ENCODE measurements at regions not wholly inside any gene's neighbourhood (a gene's known extent, or its start where the extent isn't known, plus 50 kb on each side); places are given as distances from the start of the nearest gene placed in this dataset.

DNA sequence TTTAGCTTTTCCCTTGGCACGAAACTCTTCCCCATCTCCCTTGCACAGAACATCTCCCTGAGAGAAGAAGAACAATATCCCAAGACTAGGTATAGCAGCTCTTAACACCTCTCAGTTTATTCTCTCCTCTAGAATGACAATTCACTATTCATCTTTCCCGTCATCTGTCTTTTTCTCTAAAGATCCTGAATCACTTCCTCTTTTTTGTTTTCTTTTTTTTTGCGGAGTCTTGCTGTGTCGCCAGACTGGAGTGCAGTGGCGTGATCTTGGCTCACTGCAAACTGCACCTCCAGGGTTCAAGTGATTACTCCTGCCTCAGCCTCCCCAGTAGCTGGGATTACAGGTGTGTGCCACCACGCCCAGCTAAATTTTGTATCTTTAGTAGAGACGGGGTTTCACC lies 574.4 kb upstream of the MAP3K7 start:
- Histone ChIP-seq H2AFZ (ENCODE audit: control insufficient read depth, low read length) (no peak overlapping the region), H3K79me2 (ENCODE audit: control insufficient read depth, insufficient read depth, low read length) (no peaks in the 10 kb centered on the region), H3K4me3 (ENCODE audit: control insufficient read depth in 2 of 3, extremely low read depth in 1 of 3, insufficient read depth in 2 of 3, low read depth in 1 of 3, low read length in 3 of 3) (no peak overlapping the region), H3K27me3 (ENCODE audit: control insufficient read depth, extremely low read depth, insufficient read depth, low read length) (no peaks in the 10 kb centered on the region), H3K4me2 (ENCODE audit: control insufficient read depth, extremely low read depth, insufficient read depth, low read depth, low read length) (no peak overlapping the region), H4K20me1 (ENCODE audit: control insufficient read depth, extremely low read depth, insufficient read depth, low read length) (no peaks in the 10 kb centered on the region), H3K9ac (ENCODE audit: control insufficient read depth, extremely low read depth, insufficient read depth, low read length) (no peak overlapping the region), H3K27ac (ENCODE audit: control insufficient read depth, insufficient read depth, low read length) (no peak overlapping the region), H3K36me3 (ENCODE audit: control insufficient read depth in 2 of 2, extremely low read depth in 1 of 2, insufficient read depth in 2 of 2, low read length in 2 of 2) (no peaks in the 10 kb centered on the region), H3K9me3 (ENCODE audit: control insufficient read depth, low read depth, low read length) (no peaks in the 10 kb centered on the region), H3K9me1 (ENCODE audit: control insufficient read depth, extremely low read depth, insufficient read depth, low read length) (no peaks in the 10 kb centered on the region), H3K4me1 (ENCODE audit: control insufficient read depth, extremely low read depth, insufficient read depth, low read length) (no peaks in the 10 kb centered on the region)
- no peak for FAIRE-seq
- no peak for DNase-seq (ENCODE audit: low read depth, low spot score)
- TF ChIP-seq, protein P1, sequence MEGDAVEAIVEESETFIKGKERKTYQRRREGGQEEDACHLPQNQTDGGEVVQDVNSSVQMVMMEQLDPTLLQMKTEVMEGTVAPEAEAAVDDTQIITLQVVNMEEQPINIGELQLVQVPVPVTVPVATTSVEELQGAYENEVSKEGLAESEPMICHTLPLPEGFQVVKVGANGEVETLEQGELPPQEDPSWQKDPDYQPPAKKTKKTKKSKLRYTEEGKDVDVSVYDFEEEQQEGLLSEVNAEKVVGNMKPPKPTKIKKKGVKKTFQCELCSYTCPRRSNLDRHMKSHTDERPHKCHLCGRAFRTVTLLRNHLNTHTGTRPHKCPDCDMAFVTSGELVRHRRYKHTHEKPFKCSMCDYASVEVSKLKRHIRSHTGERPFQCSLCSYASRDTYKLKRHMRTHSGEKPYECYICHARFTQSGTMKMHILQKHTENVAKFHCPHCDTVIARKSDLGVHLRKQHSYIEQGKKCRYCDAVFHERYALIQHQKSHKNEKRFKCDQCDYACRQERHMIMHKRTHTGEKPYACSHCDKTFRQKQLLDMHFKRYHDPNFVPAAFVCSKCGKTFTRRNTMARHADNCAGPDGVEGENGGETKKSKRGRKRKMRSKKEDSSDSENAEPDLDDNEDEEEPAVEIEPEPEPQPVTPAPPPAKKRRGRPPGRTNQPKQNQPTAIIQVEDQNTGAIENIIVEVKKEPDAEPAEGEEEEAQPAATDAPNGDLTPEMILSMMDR (optimal IDR thresholded peaks at IDR 0.05 in 1 of 3, IDR thresholded peaks at IDR 0.05 in 1 of 3, conservative IDR thresholded peaks at IDR 0.05 in 1 of 3; ENCODE audit: extremely low read depth in 1 of 3, insufficient read depth in 2 of 3, low read length in 3 of 3): no peak
- TF ChIP-seq EZH2 (IDR thresholded peaks at IDR 0.05; ENCODE audit: low read length): no peak
- dilution Hi-C loops (cut with MboI; ENCODE audit: extremely low pct_ligation_motif_present, low sequenced_read_pairs): no loop called here

DNA sequence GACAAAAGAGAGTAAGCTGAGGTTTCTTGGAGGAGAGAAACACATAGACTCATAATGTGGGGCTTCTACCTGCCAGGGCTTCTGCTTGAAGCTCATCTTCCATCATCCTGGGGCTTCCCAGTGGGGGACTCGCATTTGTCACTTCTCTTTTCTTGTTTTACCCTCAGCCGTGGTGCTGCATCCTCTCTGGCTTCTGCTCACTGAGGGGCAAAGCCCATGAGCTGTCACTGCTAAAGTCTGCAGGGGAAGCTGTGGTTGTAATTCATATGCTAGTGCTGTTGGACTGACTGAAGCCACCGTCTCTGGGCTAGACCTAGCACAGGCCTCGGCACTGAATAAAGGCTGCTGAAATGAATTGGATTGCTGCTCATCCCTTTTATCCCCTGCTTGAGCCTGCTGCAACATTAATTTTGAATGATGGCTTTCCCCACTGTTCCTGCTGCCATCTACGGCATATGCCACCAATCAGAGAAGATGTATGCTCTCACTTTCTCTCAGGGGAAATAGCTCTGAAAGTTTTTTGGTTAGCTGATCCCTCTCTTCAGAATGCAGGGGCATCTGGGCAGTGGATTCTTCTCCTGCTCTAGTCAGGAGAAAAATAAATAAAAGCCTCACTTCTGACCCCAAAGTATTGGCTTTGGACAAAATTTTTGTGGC lies 568.4 kb upstream of the MAP3K7 start:
- Histone ChIP-seq H3K4me2 (ENCODE audit: control insufficient read depth, extremely low read depth, insufficient read depth, low read depth, low read length) (no peak overlapping the region), H3K27me3 (ENCODE audit: control insufficient read depth, extremely low read depth, insufficient read depth, low read length) (no peaks in the 10 kb centered on the region), H3K4me3 (ENCODE audit: control insufficient read depth in 2 of 3, extremely low read depth in 1 of 3, insufficient read depth in 2 of 3, low read depth in 1 of 3, low read length in 3 of 3) (no peak overlapping the region), H3K9me3 (ENCODE audit: control insufficient read depth, low read depth, low read length) (no peaks in the 10 kb centered on the region), H3K9me1 (ENCODE audit: control insufficient read depth, extremely low read depth, insufficient read depth, low read length) (no peaks in the 10 kb centered on the region), H3K79me2 (ENCODE audit: control insufficient read depth, insufficient read depth, low read length) (no peaks in the 10 kb centered on the region), H3K27ac (ENCODE audit: control insufficient read depth, insufficient read depth, low read length) (no peak overlapping the region), H4K20me1 (ENCODE audit: control insufficient read depth, extremely low read depth, insufficient read depth, low read length) (no peaks in the 10 kb centered on the region), H2AFZ (ENCODE audit: control insufficient read depth, low read length) (no peak overlapping the region), H3K9ac (ENCODE audit: control insufficient read depth, extremely low read depth, insufficient read depth, low read length) (no peak overlapping the region), H3K36me3 (ENCODE audit: control insufficient read depth in 2 of 2, extremely low read depth in 1 of 2, insufficient read depth in 2 of 2, low read length in 2 of 2) (no peaks in the 10 kb centered on the region), H3K4me1 (ENCODE audit: control insufficient read depth, extremely low read depth, insufficient read depth, low read length) (no peaks in the 10 kb centered on the region)
- DNase-seq (ENCODE audit: low read depth, low spot score) (no peak), FAIRE-seq (no peak)
- TF ChIP-seq, protein P1 (optimal IDR thresholded peaks at IDR 0.05 in 1 of 3, IDR thresholded peaks at IDR 0.05 in 1 of 3, conservative IDR thresholded peaks at IDR 0.05 in 1 of 3; ENCODE audit: extremely low read depth in 1 of 3, insufficient read depth in 2 of 3, low read length in 3 of 3): no peak
- no peak for TF ChIP-seq EZH2 (IDR thresholded peaks at IDR 0.05; ENCODE audit: low read length)
- dilution Hi-C loops (cut with MboI; ENCODE audit: extremely low pct_ligation_motif_present, low sequenced_read_pairs): no loop called here

Measured in keratinocyte (primary cell).